GM19468 (cell line): ENCODE measurements at regions not wholly inside any gene's neighbourhood (a gene's known extent, or its start where the extent isn't known, plus 50 kb on each side); places are given as distances from the start of the nearest gene placed in this dataset.
"Not testable (repeated sequence)": the region's sequence is repeated elsewhere in the genome, so short reads cannot be mapped to it uniquely, and the experiment has no call there.

ENCODE experiments used
- ATAC-seq: cut with Tn5 transposase; IDR thresholded peaks from one replicate; pipeline ENCODE4 v1.9.1; 2021; ENCODE audit warnings: mild to moderate bottlenecking, moderate library complexity, moderate number of reproducible peaks; ENCODE audit not compliant: unreplicated experiment; ENCODE audit errors: extremely low read depth

DNA sequence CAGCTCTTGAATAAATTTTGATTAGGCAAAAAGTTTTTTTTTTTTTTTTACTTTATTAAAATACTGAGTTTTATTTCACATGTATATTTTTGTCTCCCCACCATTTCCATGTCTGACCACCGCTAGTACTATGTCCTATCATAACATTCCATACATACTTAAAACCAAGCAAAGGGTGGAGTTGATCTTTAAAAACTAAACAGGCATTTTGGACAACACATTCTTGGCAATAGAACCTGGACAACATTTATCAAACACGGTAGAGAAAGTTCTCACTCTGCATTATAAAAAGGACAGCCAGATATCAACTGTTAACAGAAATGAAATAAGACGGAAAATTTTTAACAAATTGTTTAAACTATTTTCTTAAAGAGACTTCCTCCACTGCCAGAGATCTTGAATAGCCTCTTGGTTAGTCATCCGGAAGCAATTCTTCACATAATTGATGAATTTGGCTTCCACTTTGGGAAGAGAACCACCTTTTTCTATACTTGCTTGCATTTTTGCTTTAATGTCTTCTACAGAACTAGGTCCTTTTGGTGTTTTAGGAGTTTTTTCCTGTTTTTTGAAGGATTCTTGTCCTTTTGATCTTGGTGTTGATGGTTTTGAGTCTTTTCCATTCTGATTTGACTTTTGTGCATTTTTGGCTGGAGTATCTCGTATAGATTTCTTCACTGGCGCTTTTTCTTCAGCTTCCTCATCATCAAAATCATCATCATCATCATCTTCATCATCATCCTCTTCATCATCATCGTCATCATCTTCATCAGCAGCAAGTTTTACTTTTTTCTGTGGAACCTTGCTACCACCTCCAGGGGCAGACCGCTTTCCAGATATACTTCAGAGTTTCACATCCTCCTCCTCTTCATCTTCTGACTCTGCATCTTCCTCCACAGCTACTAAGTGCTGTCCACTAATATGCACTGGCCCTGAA is 58.7 kb downstream of the POU5F2 start:
- not testable (repeated sequence) for ATAC-seq

DNA sequence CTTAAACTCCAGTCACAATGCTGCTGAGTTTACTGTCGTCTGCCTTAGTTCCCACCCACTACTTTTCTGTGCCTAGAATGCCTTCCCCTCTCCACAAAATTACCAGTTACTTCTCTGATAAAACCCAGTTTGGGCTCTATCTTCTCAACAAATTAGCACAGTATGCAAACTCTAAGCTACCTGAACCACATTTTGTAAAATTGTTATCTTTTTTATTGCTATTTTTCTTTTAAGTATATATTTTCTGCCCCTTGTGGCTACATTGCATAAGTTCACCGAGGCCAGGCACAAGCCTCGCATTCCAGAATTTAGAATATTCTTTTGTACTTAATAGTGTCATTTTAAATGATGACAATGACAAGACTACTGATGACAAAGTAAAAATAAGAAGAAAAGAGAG is 60.0 kb downstream of the POU5F2 start:
- no peak for ATAC-seq

DNA sequence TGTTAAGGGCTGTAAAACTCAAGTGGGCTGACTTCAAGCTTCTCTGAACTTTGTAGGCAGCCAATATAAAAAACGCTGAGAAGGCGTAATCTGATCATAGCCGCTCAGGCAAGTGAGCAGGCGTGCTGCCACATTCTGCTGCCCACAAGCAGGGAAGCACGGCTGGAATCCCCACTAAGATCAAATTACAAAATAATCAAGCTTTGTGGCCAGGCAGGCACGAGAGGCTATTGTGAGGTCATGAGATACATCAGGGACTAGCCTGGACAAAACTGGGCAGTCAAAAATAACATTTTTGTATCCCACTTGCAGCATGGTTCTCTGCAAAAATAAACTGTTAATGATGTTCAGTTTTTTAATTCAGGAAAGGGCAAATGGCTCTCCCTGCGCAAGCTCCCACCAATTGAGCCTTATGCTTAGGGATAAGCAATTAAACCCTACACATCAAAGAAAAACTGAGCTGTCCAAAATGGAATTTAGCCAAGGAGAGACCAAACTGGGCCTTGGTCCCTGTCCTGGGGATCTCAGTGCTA is 64.0 kb downstream of the POU5F2 start:
- ATAC-seq, result no peak

DNA sequence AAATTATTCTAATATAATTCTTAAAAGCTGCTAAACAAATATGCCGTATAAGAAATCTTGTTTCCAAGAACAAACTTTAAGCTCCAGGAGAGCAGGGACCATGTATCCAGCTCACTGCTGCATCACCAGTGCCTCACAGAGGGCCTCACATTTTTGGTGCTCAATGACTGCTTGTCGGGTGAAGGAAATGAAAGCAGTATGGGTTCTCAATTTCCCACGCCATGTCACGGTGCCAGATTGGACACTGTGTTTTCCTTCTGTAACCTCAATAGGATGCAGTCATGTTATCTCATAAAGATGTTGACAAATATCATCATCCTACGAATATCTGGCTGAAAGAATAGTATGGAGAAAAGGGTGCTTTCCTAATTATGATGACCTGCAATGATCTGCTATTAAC is 64.7 kb downstream of the POU5F2 start:
- ATAC-seq, result no peak

DNA sequence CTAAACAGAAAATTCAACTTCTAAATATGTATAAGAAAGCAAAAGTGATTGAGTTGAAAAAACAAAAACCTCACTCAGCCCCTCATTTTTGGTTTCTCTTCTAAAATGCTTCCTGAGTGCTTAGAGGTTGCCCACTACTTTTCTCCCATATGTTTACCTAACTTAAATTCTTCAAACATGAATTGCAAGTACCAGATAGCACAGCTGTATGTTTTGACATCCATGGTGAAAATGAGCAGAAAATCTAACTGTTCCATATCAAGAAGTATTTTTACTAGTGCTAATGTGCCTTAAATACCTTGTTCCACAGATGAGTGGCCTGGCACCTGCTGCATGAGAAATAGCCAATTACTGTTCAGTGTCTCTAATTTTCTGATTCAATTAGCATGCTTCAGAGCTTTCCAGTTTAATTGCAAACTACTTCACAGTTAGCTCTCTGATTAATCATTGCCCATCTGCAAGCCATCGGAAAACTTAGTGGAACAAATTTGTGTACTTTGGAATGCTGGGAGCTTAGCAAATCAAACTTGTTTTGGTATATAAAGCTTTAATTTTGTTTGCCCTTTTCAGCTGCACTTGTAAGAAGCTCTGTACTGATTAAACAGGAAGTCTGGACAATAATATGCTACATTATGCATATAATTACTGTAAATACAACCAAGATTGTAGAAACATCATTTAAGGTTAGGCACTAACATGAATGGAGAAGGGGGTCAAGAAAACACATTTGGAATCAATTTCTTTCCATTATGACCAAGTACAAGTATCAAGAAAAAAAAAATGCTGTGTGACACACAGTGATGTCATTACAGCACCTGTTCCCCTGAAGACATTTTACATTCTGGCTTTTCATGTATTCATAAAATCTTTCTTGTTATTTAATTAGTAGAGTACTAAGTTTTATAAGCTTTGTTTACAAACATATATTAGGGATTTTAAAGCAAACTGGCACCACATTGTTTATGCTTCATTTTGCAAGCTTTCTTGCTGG is 65.6 kb downstream of the POU5F2 start:
- peak; percentile 21 for ATAC-seq

DNA sequence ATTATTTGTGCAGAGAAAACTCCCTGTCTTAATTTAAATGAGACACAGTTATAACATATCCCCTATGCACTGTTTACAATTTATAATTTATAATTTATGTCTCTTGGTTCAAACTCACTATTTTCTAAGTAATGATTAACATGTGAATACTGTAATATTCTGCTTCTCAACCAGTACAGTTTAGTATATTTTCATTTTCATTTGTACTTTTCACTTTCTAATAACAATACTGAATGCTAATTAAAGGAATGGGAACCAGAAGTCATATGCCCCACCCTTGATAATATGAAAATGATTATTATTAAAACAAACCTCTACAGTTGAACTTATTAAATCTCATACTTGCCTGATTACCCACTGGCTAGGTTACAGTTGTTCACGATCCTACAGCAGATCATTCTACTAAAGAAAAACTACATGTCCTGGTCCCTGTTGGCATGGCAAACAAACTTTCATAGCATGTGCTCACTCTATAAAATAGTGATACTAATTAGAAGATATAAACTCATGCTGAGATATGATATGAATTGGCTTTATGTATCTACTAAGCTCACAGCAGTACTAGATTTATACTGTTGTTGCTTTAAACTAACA is 66.4 kb downstream of the POU5F2 start:
- ATAC-seq, result peak; percentile 71

DNA sequence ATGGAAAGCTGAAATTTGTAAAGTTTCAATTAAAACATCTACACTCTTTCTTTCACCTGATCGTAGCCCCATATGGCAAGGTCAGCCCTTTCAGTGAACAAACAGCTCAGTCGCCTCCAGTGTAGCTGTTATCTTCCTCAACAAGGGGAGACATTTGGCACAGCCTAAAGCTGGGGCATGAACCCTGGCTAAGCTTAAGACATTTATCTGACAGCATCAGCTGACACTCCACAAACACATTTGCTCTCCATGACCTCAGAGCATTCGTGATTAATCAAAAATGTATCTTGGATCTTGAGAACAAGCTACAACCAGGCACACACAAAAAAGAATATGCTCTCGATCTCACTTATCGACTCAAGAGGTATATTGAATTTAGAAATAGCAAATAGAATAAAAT is 67.3 kb downstream of the POU5F2 start:
- no peak for ATAC-seq

DNA sequence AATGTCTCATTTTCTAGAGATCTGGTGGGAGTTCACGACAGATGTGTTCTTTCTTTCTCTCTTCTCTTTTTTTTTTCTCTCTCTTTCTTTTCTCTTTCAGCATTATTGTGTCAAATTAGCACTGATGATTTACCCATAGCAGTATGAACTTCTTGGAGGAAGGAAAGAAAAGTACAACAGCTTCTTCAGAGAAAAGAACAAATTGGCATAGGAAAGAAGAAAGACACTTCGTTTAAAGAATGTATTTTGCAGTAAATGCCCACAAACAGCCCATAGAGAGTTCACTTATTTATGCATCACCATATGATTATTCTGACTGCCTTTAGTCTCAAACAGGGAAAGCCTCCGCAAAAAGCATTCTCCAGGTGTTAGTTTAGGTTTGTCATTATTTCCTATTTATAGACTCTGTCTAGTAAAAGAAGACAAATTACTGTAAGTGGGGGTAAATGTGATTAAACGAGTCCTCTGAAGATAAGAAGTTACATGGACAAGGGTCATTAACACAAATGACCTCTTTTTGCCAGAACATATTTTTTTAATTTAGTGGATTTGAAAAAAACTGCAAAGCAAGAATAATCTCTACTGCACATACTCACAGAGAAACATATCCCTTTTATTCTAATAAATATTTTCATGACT is 68.0 kb downstream of the POU5F2 start:
- no peak for ATAC-seq

DNA sequence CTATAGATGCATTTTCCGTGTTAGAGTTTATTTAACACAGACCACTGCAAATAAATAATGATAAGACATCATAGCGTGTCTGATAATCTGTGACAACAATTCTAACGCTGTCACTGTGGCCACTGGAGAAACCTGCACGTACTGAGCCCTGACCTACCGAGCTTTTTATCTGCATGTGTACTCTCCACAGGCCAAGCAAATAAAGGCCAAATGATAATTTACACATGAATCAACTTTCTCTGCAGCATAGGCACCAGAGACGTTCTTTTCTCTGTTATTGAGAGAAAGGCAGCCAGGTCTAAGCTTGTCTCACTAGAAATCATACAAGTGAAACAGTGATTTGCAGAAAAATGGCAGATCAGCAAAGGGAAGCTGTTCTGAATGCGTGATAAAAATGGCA is 75.8 kb downstream of the POU5F2 start:
- ATAC-seq, result no peak

DNA sequence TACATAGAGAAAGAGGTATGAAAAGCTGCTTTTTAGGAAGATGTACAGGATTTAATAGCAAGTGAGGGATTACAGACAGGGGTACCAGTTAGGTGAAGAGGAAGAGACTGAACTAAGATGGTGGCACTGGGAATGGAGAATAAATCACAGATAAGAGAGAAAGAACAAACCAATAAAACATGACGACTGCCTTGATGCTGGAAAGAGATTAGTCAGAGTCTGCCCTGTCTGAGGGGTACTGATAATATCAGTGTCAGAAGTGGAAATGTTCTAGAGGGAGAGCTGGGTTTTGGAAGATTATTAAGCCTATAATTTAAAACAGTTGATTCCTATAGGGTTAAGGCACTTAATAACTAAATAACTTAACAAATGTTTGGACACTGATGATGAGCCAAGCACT is 77.7 kb downstream of the NR2F1 start:
- ATAC-seq, result no peak

DNA sequence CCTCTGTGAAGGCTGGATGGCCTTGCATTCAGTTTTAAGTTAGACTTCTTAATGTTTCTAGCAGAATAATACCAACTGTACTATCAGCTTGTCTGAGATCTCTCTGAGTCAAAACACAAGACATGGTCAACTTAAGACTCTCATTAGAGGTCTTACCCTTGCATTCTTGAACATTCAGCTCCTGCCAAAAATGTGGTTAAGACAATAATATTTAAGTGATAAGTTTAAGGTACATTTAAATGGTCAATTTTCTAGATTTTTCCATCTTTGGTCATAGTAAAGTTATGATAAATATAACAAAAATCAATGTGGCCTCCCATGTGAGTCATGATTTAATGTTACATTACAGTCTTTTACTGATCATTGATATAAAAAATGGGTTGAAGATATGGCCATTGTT is 75.0 kb downstream of the NR2F1 start:
- ATAC-seq, result no peak

DNA sequence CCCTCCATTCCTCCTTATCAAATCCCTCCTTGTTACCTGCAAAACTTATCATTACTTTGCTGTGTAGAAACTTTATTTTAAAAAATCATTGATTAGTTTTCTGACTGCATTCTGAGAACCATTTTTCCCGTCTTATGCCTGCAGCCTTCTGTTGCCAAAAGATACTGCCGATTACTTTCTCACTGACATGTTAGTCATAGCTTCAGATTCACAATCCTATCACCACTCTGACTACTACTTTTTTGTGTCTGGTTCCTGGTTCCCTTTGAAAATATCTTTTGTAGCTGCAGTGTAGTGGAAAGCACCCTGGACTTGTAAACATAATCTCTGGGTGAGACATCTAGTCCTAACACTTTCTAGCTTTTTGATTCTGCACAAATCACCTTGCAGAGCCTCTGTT is 71.7 kb downstream of the NR2F1 start:
- ATAC-seq, result no peak

DNA sequence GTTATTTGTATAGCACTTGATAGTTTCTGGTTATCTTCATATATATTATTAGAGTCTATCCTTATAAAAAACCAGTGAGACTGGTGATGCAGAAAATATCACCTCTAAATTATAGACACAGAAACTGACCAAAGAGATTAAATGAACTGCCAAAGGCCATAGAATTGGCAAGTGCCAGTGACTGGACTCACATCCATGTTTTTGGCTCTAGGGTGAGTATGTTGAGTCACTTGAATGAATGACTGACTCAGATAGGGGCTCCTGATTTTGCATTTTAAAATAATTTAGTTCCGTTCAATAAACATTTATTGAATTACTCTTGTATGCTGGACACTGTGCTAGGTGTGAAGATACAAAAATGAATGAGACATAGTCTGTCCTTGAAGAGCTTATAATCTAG is 70.7 kb downstream of the NR2F1 start:
- no peak for ATAC-seq

DNA sequence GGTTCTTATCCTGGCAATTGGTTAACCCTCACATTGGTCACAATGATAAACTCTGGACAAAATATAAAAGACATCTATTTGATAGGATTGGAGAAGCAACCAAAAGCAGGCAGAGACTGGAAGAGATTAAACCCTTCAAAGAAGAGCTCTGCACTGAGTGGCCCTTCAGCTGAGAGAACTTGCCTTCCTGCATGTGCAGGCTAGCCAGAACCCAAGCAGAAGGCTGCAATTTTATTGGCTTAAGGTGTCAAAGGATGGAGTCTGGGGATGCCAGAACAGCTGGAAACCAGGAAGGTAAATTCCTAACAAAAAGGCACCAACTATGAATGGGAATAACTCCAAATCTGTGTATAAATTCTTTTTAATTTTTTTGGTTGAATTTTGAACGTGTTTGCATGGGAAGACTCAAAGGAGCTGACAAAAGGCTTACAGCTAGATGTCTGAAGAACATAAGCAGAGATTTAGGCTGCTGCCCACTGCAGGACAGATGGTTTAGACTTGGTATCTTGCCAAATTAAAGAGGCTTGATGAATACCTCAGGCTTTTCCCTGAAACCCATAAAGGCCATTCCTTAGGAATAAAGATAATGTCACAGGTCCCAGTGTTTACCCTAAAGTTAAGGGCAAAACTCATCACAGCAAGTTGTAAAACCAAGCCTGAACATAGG is 66.3 kb downstream of the NR2F1 start:
- no peak for ATAC-seq

DNA sequence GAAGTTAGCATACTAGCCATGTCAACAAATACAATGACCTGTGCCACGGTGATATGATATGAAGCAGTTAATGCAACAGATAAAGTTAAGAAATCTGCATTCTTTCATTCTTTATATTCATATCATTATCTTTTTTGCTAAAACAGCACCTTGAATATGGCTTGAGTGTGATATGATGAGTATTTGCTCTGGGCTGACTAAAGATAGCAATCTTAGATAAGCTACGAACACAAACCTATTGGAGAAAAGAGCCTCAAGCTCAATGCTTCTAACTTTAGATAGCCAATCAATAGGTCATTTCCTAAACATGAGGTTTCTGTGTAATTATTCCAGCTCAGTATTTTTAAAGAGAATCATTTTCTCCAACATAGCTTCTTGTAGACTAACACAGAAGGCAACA is 61.7 kb downstream of the NR2F1 start:
- ATAC-seq, result no peak
